ENCODE measurements at regions not wholly inside any gene's neighbourhood (a gene's known extent, or its start where the extent isn't known, plus 50 kb on each side); places are given as distances from the start of the nearest gene placed in this dataset.
"Not testable (repeated sequence)": the region's sequence is repeated elsewhere in the genome, so short reads cannot be mapped to it uniquely, and the experiment has no call there.

GRCh38 chr3:178334239-178334638 lies 202.0 kb upstream of the KCNMB2 start:
- DNase-seq (ENCODE audit: insufficient read length, low spot score) = no peak
- FAIRE-seq = no peak
- no peak for TF ChIP-seq CTCF (IDR thresholded peaks at IDR 0.05; ENCODE audit: insufficient read depth, missing control alignments)

- DNase-seq (ENCODE audit: insufficient read length, low spot score) (no peak), FAIRE-seq (no peak)
- TF ChIP-seq CTCF (IDR thresholded peaks at IDR 0.05; ENCODE audit: insufficient read depth, missing control alignments) = no peak
Measured at GRCh38 chr3:178336336-178336735, 199.9 kb upstream of the KCNMB2 start.

DNA sequence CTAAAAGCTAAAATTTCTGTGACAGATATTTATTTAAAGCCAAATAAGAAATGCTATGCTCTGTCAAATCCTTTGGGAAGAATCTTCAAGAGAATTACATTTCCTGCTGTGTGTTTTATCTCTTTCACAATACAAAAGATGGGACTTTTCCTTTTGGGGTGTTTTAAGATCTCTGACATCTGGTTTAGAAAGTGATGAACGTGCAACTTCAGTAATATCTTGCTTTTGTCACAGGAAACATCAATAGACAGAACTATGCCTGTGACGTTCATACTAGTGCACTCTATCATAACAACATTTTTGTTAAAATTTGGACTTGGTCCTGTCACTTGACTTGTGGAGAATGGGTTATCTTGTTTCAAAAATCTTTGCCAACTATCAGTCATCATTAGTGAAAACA lies 195.7 kb upstream of the KCNMB2 start:
- FAIRE-seq (peak; percentile 60), DNase-seq (ENCODE audit: insufficient read length, low spot score) (no peak)
- TF ChIP-seq CTCF (IDR thresholded peaks at IDR 0.05; ENCODE audit: insufficient read depth, missing control alignments) = no peak

- FAIRE-seq = no peak
- no peak for DNase-seq (ENCODE audit: insufficient read length, low spot score)
- TF ChIP-seq CTCF (IDR thresholded peaks at IDR 0.05; ENCODE audit: insufficient read depth, missing control alignments) = no peak
Measured at GRCh38 chr3:178341636-178342035, 194.6 kb upstream of the KCNMB2 start.

DNA sequence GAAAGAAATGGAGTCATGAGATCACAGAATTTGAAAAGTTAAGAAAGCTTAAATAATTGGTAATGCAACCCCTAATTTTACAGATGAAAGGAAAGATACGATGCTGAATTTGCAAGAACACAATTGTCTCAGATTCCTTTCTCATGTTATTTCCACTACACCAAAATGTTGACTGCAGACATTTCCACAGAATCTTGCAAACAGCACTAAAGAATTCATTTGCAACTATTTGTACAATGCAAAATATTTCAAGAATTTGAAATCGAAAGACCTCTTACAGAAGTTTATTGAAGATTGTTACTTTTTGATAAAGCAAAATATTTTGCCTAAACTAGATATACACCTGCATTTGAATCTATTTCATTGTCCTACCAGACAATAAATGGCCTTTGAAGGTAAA lies 194.1 kb upstream of the KCNMB2 start:
- no peak for TF ChIP-seq CTCF (IDR thresholded peaks at IDR 0.05; ENCODE audit: insufficient read depth, missing control alignments)
- DNase-seq (ENCODE audit: insufficient read length, low spot score) (no peak), FAIRE-seq (no peak)

- no peak for DNase-seq (ENCODE audit: insufficient read length, low spot score)
- no peak for FAIRE-seq
- no peak for TF ChIP-seq CTCF (IDR thresholded peaks at IDR 0.05; ENCODE audit: insufficient read depth, missing control alignments)
Measured at GRCh38 chr3:178343433-178344038, 192.7 kb upstream of the KCNMB2 start.

GRCh38 chr3:178345944-178346343 lies 190.3 kb upstream of the KCNMB2 start:
- TF ChIP-seq CTCF (IDR thresholded peaks at IDR 0.05; ENCODE audit: insufficient read depth, missing control alignments) = no peak
- FAIRE-seq (no peak), DNase-seq (ENCODE audit: insufficient read length, low spot score) (no peak)

DNA sequence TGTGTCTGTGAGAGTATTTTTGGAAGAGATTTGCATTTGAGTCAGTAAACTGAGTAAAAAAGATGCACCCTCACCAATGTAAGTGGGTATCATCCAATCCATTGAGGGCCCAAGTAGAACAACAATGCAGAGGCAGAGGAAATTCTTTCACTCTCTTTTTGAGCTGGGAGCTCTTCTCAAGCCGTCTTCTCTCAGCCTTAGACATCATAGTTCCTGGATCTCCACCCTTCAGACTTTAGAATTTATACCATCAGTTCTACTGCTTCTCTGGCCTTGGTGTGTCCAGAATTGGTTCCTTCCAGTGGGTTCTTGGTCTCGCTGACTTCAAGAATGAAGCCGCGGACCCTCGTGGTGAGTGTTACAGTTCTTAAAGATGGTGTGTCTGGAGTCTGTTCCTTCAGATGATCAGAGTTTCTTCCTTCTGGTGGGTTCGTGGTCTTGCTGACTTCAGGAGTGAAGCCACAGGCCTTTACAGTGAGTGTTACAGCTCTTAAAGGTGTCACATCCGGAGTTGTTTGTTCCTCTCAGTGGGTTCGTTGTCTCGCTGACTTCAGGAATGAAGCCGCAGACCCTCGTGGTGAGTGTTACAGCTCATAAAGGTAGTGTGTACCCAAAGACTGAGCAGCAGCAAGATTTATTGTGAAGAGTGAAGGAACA lies 187.5 kb upstream of the KCNMB2 start:
- not testable (repeated sequence) for FAIRE-seq; DNase-seq (ENCODE audit: insufficient read length, low spot score)

DNA sequence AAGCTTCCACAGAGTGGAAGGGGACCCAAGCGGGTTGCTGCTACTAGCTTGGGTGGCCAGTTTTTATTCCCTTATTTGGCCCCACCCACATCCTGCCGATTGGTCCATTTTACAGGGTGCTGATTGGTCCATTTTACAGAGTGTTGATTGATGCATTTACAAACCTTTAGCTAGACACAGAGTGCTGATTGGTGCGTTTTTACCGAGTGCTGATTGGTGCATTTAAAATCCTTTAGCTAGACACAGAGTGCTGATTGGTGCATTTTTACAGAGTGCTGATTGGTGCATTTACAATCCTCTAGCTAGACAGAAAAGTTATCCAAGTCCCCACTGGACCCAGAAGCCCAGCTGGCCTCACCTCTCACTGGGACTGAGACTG lies 187.0 kb upstream of the KCNMB2 start:
- DNase-seq (ENCODE audit: insufficient read length, low spot score); FAIRE-seq: not testable (repeated sequence)
